ENCODE measurements at regions not wholly inside any gene's neighbourhood (a gene's known extent, or its start where the extent isn't known, plus 50 kb on each side); places are given as distances from the start of the nearest gene placed in this dataset.

DNA sequence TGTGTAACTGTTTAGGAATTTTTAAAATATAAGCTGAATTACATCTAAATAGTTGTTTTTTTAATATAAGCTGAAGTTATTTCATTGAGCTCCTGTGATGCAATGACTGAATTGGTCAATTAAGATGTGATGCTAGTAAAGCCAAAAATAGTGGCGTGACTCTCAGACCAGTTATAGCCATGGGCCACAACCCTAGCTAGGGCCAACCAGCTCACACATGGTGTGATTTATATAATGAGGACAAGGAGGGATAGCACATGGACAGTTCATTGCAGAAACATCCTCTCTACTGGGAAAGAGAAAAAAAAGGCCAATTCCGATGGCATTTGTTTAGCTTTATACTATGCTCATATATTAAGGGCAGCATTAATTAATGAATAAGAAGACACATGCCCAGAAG, 119.3 kb upstream of the PROX1 start:
- DNase-seq (ENCODE audit: low read depth): no peak

DNA sequence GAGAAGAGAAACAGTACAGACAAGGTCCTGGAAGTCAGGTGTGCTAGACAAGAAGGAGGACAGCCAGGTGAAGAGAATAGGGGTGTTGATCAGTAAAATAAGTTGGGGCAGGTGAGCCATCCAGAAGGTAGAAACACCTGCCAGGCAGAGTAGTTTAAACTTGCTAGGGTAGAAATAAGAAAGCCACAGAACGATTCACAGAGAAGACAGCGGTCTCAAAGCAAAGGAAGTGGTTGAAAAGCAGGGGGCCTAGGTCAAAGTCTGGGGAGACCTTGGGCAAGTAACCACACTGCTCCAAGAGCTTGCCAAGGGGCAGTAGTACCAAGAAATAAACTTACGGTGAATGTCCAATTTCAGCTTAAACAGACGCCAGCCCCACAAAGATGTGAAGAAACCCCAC, 116.6 kb upstream of the PROX1 start:
- DNase-seq (ENCODE audit: low read depth): no peak

DNA sequence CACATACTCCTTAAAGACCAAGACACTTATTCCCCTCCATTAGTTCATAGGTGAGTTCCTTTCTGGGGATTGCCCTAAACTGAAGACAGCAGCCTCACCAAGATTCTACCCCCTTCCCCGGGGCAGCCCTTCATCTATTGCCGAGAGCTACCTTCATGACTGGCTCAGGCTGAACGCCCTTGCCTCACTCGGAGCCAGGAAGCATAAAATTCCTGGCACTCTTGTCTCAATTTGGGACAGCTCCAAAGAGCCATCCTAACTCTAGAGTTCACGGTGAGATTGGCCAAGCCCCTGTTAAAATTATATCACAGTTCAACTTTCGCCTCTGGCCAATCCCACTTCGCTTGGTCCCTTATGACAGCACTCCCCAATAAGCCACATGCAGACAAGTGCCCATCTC, 113.0 kb upstream of the PROX1 start:
- DNase-seq (ENCODE audit: low read depth): no peak

DNA sequence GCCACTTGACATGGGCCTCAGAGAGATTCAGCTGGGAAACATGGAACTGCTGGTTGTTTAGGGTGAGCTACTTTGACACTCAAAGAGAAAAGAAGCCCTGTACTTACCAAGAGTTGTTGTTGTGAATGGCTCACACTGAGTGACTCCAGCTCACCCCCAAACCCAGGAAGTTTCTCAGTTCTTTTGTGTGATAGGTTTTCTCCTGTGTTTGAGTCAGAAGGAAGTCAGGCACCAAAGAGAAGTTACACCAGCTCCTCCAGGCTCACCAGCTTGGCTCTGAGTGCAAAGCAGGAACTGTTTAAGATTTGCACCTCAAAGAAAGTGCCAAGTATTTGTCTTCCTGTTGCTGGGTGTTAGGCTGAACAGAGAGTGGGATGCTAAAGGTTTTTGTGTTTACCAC, 111.2 kb upstream of the PROX1 start:
- DNase-seq (ENCODE audit: low read depth): no peak

DNA sequence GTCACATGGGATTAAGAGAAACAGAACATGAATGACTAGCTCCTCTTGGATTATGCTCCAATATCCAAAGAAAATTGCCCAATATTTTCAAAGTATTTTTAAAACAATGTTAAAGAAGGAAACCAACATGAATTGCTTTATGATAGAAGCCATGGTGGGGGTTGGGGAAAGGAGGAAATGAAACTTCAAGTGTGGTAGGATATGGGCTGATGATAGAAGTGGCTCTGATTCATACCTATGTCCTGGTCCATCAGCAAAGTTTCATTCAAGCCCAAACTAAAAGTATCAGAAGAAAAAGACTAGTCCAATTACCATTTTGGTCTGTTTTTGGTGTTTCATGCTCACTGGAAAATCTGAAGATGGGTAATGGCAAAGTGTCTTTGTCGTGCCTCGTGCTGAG, 104.2 kb upstream of the PROX1 start:
- no peak for DNase-seq (ENCODE audit: low read depth)

- no peak for DNase-seq (ENCODE audit: low read depth)
Observed at GRCh38 chr1:213884402-213884801, 103.4 kb upstream of the PROX1 start.

DNA sequence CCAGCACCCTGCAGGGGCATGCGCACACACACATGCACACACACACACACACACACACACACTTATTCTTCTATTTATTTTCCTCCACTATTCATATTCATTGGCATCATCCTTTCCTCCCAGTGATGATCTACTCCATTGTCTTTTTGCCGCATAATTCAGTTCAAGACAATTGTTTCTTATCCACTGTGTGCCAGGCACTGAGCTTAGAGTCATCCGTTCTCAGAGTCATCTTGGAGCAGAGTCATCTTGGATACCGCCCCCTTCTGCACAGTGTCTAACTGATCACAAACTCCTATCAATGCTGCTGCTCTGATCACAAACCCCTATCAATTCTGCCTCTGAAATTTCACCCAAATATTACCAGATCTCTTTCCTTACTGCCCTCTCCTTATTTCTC, 102.8 kb upstream of the PROX1 start:
- DNase-seq (ENCODE audit: low read depth): no peak

GRCh38 chr1:213887842-213888241, 99.9 kb upstream of the PROX1 start:
- no peak for DNase-seq (ENCODE audit: low read depth)

DNA sequence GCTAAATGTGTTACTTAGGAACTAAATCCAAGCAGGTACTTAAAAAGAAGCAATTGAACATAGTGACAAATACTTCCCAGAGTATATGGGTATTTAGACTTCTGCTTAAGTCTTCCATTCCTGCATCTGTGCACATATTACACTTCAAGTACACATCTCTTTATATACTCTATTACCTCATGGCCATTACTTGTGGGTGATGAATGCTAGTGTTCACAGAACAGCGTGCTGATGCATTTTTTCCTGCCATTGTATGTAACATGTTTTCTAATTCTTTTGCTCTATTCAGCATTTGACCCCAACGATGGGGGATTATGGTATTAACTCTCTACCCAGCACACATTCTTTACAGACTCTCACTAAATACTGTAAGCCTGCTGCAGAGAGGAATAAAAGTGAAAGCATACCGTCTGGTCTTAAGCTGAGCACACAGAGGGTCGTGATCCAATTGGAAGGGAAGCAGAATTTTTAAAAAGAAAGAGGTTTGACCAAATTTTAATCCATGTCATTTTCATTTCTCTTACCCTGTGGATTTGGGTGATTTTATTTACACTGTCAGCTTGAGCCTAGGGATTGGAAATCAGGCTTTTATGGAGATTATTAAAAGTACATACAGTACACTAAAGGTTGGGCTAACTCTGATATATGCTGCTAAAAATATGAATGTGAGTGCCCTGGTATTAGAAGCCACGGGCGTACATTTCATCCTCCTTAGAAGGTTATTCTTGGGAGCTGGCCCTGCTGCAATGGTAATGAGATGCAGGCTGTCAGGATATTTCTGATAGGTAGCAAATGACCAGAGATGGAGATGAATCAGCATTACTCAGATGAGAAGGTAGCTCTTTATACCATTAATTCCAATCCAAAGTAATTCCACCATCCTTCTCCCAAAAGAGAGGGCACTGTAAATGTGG, 95.5 kb upstream of the PROX1 start:
- no peak for DNase-seq (ENCODE audit: low read depth)

- DNase-seq (ENCODE audit: low read depth): no peak
Observed at GRCh38 chr1:213898684-213899083, 89.1 kb upstream of the PROX1 start.

DNA sequence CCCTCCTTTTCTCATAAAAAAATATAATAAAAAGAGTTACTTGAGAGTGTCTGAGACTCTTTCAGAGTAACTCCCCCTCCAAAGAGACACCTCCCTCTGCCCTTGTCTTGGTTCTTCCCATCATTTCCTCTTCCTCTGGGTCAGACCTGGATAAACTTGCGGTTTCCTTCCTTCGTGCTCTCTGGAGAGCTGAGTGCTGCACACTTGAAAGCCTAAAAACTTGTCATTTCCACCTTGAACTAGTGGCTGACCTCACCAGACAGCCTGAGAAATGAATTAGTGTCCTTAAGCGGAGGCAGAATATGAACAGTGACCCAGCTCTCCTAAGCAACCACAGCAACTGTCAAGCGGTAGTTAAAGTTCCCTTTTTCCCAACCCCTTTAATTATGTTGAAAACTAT, 88.4 kb upstream of the PROX1 start:
- DNase-seq (ENCODE audit: low read depth): no peak

- no peak for DNase-seq (ENCODE audit: low read depth)
Observed at GRCh38 chr1:213905344-213905743, 82.4 kb upstream of the PROX1 start.

DNA sequence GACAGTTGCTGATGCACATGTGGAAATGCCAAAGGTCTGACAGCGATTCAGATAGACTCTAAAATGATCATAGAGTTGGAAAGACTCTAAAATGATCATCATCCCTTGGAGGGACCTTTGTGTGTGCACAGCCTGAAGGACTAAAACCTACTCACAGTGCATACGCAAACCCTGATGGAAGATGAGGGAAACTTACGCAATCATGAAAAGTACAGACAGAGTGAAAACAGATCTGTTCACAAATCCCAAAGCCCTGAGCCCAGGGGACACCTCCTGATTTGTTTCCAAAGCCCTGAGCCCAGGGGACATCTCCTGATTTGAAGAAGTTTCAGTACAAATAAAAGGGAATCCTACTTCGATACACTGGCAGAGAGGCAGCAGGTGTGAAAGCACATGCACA, 79.3 kb upstream of the PROX1 start:
- DNase-seq (ENCODE audit: low read depth): no peak

GRCh38 chr1:213914392-213914791, 73.4 kb upstream of the PROX1 start:
- no peak for DNase-seq (ENCODE audit: low read depth)

DNA sequence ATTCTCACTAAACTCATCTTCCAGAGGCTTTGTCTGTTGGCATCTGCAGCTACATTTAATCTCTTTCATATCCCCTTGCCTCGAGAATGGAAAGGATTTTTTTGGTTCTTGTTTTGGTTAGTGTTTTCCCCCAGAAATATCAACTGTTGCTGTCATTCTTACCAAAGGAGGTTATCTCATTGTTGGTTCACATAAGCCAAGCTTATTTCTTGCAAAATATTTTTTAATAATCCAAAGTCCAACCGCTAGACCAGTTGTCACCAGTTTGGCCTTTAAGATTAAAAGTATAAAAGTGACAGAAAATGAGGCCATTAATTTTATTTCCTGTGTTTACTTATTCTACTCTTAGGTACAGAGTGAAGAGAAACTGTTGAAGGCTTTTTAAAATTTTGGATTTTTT, 66.5 kb upstream of the PROX1 start:
- DNase-seq (ENCODE audit: low read depth): no peak

DNA sequence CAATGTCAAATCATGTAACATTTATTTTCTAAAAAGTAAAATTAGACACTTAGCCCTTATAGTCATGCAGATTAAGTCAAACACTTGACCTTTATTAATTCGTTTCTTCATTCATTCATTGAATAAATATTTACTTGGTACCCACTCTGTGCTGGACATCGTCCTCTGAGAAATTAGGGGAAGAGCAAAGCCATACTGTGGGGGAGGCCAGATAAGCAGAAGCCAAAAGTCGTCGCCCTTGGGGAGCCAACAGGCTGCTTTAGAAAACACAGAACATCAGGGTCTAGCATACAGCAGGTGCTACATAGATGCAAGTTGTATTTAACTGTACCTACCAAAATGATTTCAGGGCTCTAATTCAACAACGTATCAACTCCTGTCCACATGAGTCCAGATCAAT, 66.1 kb upstream of the PROX1 start:
- DNase-seq (ENCODE audit: low read depth): no peak

DNA sequence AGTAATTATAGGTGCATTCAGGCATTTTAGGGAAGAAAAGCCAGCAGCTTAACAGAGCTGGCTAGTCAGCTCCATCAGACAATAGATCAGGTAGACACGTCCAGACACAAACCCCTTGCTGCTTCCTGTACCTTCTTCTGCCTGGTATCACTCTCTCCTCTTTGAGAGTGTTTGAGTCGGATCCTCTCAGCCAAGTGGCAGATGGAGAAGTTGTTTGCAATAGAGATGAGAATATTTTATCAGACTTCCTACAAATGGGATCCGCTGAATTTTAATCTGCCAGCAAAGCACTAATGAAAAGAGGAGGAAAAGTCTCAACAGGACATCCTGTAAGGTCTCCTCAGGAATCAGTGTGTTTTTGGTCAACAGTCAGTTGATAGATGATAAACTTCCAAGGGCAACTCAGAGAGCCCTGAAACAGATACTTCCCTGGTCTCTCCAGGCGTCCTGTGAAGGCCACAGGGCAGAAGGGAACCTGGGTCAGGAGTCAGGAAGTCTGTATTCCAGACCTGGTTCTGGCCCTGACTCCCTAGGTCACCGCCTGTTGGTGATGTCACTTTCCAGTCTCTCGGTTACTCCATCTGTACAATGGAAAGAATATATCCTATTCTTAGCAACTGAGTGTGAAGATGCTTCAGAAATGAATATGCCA, 62.1 kb upstream of the PROX1 start:
- DNase-seq (ENCODE audit: low read depth): no peak

DNA sequence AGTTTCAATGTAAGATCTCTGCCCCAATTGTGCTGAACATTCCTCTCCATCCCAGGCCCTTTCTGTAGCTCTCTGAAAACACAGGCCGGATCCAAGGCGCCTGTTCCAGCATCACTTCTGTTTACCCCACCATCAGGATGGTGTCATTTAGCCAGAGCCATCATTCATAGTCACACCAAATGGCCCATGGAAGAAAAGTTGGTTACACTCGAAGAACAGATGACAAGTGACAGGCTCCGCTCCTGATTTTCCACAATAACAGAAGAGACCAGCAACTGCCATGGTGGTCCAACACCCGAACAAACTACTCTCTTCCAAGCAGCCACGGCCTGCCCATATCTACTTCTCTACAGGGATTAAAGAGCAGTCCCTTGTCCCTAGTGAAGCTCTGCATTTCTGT, 59.9 kb upstream of the PROX1 start:
- DNase-seq (ENCODE audit: low read depth): no peak

- no peak for DNase-seq (ENCODE audit: low read depth)
Observed at GRCh38 chr1:213929398-213929797, 58.4 kb upstream of the PROX1 start.

GRCh38 chr1:213931836-213932235, 55.9 kb upstream of the PROX1 start:
- no peak for DNase-seq (ENCODE audit: low read depth)

- no peak for DNase-seq (ENCODE audit: low read depth)
Observed at GRCh38 chr1:213933336-213933735, 54.4 kb upstream of the PROX1 start.

- no peak for DNase-seq (ENCODE audit: low read depth)
Observed at GRCh38 chr1:213934649-213935048, 53.1 kb upstream of the PROX1 start.

- no peak for DNase-seq (ENCODE audit: low read depth)
Observed at GRCh38 chr1:213936571-213936970, 51.2 kb upstream of the PROX1 start.

All from T-helper 22 cell (primary cell).